Calu3 (cell line): ENCODE measurements at regions not wholly inside any gene's neighbourhood (a gene's known extent, or its start where the extent isn't known, plus 50 kb on each side); places are given as distances from the start of the nearest gene placed in this dataset.

Experiments used
- BruUV-seq: library from RNA; stranded (reverse); fragments of 400-500 nt; replicated peaks from 2 replicates; lab custom pipeline; 2021; lab: Mats Ljungman, UMichigan
- CTCF ChIA-PET: fragments of 300-600 bp; sonication (Branson Sonifier 250); formaldehyde crosslinking; loops from one replicate; lab custom pipeline; 2022; ENCODE audit warnings: antibody characterized with exemption; lab: Charles Lee
- DNase-seq: peaks from one replicate; pipeline ENCODE4 v3.0.0; 2022
- H3K27ac Mint-ChIP-seq: one replicate; pipeline ENCODE4 v1.8.0; 2022; ENCODE audit warnings: mixed read lengths; ENCODE audit not compliant: unreplicated experiment
- H3K27me3 Mint-ChIP-seq: one replicate; pipeline ENCODE4 v1.8.0; 2022; ENCODE audit warnings: mixed read lengths; ENCODE audit not compliant: unreplicated experiment
- H3K36me3 Mint-ChIP-seq: one replicate; pipeline ENCODE4 v1.8.0; 2022; ENCODE audit warnings: mild to moderate bottlenecking, moderate library complexity, mixed read lengths; ENCODE audit not compliant: insufficient read depth, unreplicated experiment
- H3K4me1 Mint-ChIP-seq: one replicate; pipeline ENCODE4 v1.8.0; 2022; ENCODE audit warnings: mild to moderate bottlenecking, low read depth, mixed read lengths; ENCODE audit not compliant: unreplicated experiment
- H3K4me3 Mint-ChIP-seq: one replicate; pipeline ENCODE4 v1.8.0; 2022; ENCODE audit warnings: mild to moderate bottlenecking, low read depth, moderate library complexity, mixed read lengths; ENCODE audit not compliant: unreplicated experiment
- H3K9me3 Mint-ChIP-seq: one replicate; pipeline ENCODE4 v1.8.0; 2022; ENCODE audit warnings: low read depth, mixed read lengths; ENCODE audit not compliant: unreplicated experiment
- intact Hi-C: fragments of 100-400 bp; cut with micrococcal nuclease; formaldehyde crosslinking; loops from one replicate; pipeline ENCODE4 v1.10.0; 2022; ENCODE audit not compliant: unreplicated experiment
- TF ChIP-seq, protein P1 (sequence below): fragments of 200-600 bp; IDR thresholded peaks from one replicate; pipeline ENCODE4 v1.8.0; 2022; ENCODE audit warnings: antibody characterized with exemption; ENCODE audit not compliant: unreplicated experiment

DNA sequence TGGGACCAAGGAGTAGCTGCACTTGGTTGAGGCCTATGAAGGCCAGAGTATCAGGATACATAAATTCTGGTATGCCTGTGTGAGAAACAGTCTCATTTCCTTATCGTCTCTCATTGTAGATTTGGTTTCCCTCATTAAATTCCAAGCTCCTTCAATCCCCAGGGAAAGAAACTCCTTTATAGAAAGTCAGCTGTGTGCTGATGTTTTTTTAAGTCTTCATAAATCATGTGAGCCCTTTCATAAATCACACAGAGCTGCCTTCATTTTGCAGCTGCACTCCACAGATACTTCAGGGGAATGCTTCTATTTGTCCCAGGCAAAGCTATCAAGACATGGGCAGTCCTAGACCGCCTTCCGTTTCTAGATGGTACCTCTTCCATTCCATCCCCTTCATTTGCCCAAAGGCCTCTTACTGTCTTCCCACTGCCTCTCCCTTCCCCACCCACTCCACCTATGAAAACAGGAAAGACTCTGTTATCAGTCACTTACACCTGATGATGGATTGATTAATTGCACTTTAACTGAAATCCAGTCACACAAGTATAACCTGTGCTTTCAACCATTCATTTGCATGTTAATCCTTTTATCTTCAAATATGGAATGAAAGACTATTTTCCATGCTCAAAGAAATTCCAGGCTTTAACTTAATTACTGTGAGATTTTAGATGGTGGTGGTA, 290.2 kb downstream of the C7orf25 start:
- Mint-ChIP-seq H3K4me3 (no peak overlapping the region), H3K9me3 (peaks cover 10% of the 10 kb centered on the region), H3K27me3 (no peaks in the 10 kb centered on the region), H3K36me3 (no peaks in the 10 kb centered on the region), H3K4me1 (no peaks in the 10 kb centered on the region), H3K27ac (no peak overlapping the region)
- CTCF ChIA-PET = no interaction called here
- TF ChIP-seq, protein P1, sequence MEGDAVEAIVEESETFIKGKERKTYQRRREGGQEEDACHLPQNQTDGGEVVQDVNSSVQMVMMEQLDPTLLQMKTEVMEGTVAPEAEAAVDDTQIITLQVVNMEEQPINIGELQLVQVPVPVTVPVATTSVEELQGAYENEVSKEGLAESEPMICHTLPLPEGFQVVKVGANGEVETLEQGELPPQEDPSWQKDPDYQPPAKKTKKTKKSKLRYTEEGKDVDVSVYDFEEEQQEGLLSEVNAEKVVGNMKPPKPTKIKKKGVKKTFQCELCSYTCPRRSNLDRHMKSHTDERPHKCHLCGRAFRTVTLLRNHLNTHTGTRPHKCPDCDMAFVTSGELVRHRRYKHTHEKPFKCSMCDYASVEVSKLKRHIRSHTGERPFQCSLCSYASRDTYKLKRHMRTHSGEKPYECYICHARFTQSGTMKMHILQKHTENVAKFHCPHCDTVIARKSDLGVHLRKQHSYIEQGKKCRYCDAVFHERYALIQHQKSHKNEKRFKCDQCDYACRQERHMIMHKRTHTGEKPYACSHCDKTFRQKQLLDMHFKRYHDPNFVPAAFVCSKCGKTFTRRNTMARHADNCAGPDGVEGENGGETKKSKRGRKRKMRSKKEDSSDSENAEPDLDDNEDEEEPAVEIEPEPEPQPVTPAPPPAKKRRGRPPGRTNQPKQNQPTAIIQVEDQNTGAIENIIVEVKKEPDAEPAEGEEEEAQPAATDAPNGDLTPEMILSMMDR = no peak
- no TSS peak for BruUV-seq
- intact Hi-C loops = no loop called here
- no peak for DNase-seq

DNA sequence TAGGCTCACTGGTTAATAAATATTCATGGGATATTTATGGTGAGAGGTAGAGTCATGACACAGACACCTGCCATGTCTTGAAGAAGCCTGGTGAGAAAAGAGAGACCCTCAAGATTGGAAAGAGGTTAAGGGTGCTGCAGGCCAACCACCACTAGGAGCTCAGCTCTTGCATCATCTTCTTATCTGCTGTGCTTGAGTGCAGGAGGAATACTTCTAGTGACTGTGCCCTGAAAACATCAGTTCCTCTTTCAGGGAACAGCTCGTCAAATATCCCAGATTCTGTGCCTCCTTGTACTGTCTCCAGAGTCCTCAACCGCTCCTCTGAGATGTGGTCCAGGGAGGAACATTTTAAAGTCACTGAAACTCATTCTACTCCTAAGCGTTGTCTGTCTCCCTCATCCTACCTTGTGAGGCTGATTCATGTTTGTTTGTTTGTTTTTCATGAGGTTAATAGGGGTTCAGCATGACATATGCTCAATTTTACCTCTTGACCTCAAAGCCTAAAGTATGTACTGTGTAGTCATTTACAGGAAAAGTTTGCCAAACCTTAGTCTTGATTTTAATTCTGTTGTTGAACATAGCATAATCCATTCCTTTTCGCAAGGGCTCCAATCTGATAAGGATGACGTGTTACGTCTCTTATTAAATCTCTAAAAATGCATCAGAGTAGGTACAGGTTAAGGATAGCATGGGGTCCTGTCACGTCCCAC, 293.1 kb downstream of the C7orf25 start:
- TF ChIP-seq, protein P1 = no peak
- H3K36me3 Mint-ChIP-seq = no peaks in the 10 kb centered on the region
- H3K27ac Mint-ChIP-seq = no peak overlapping the region
- H3K4me1 Mint-ChIP-seq = no peaks in the 10 kb centered on the region
- intact Hi-C loops = no loop called here
- H3K4me3 Mint-ChIP-seq = no peak overlapping the region
- peaks cover 13% of the 10 kb centered on the region for H3K9me3 Mint-ChIP-seq
- DNase-seq = no peak
- CTCF ChIA-PET = no interaction called here
- no peaks in the 10 kb centered on the region for H3K27me3 Mint-ChIP-seq
- BruUV-seq = no TSS peak

DNA sequence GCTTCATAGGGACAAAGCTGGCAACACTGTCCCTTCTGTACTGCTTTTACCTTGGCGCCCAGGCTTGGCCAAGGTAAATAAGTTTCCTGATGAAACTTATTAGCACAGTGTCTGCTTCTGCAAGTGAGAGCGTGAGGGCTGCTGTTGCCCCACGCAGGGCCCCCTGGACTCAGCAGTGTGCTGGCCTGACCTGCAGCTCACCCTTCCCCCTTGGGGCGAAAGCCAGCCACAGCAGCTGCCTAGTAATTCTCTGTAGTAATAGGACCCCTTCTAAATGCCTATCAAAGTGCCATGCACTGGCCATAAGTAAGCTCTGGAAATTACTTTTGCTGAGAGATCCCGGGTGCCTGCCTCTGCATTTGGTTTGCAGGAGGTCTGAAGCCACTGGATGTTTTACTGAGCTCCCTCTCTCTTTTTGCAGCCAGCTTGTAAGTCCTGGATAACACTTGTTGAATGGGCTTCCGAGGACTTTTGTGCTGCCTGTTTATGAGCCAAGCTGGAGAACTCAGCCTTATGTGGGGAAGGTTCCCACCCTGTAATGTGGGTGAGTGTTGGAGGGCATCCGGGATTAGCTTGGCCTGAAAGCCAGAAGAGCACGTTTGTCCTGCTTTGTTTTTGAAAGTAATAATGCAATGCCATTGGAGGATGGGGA, 293.9 kb downstream of the C7orf25 start:
- H3K4me1 Mint-ChIP-seq = no peaks in the 10 kb centered on the region
- no peak overlapping the region for H3K27ac Mint-ChIP-seq
- H3K4me3 Mint-ChIP-seq = no peak overlapping the region
- intact Hi-C loops = no loop called here
- H3K36me3 Mint-ChIP-seq = no peaks in the 10 kb centered on the region
- H3K27me3 Mint-ChIP-seq = no peaks in the 10 kb centered on the region
- no peak for DNase-seq
- H3K9me3 Mint-ChIP-seq = peaks cover 11% of the 10 kb centered on the region
- CTCF ChIA-PET = no interaction called here
- TF ChIP-seq, protein P1 = no peak
- no TSS peak for BruUV-seq

DNA sequence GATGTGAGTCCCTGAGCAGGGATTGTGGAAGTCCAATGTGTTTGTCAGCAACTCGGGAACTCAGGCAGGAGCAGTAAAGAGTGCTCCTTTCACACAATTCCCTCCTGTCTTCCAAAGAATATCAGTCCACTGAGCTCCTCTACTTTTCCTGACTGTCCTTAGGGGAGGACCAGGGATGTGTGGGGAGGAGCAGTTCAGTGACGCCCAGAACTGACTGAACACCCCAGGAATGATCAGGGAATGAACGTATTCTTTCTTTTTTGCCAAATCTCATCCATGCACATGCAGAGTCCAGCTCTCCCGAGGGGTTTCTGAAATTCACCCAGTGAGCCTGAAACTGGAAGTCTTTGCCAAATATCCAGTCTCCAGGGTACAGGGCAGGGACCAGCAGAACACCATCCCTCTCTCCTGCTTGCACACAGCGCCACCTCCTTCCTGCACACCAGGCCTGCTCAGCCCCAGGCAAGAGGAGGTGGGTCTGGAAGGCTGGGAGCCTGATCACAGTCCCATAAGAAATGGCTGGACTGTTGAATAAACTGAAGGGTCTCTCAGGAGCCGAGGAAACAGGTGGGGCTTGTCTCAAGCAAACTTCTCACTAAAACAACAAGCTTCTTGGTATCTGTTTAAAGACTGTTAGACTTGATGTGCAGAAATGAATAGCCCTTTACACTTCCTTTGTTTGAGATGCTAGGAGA, 294.7 kb downstream of the C7orf25 start:
- no TSS peak for BruUV-seq
- CTCF ChIA-PET = no interaction called here
- no peak overlapping the region for H3K4me3 Mint-ChIP-seq
- H3K9me3 Mint-ChIP-seq = peaks cover 11% of the 10 kb centered on the region
- no peaks in the 10 kb centered on the region for H3K27me3 Mint-ChIP-seq
- no peak overlapping the region for H3K27ac Mint-ChIP-seq
- H3K4me1 Mint-ChIP-seq = no peaks in the 10 kb centered on the region
- intact Hi-C loops = no loop called here
- no peak for DNase-seq
- TF ChIP-seq, protein P1 = no peak
- H3K36me3 Mint-ChIP-seq = no peaks in the 10 kb centered on the region
